ENCODE measurements at regions not wholly inside any gene's neighbourhood (a gene's known extent, or its start where the extent isn't known, plus 50 kb on each side); places are given as distances from the start of the nearest gene placed in this dataset.

DNA sequence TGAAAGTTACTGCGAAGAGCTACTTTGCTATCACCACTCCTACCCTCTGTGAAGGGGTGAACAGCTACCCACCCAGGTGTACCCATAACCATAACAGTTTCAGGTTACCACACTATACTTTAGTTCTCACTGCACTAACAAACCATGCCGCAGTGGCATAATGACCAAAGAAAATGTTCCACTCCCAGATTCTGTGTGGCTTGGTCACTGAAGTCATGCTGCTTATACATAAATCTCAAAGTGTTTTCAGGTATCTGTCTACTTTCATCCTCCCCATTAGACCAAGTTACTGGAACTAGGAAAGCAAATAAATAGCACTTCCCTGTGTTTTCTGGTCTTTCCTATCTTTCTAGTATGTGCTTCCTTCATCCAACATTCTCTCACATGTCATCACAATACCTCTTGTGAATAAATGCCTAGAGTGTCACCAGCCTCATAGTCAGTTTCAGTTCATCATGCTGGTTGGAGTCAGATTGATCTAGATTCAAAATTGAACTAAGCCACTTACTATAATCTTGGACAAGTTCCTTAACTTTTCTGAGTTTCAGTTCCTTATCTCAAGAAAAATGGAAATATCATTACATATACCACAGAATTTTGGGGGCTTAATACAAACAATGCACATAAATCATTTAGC is 293.6 kb downstream of the FSIP2 start:
- TF ChIP-seq POLR2AphosphoS5 (IDR thresholded peaks at IDR 0.05): no peak
- TF ChIP-seq, protein P1, sequence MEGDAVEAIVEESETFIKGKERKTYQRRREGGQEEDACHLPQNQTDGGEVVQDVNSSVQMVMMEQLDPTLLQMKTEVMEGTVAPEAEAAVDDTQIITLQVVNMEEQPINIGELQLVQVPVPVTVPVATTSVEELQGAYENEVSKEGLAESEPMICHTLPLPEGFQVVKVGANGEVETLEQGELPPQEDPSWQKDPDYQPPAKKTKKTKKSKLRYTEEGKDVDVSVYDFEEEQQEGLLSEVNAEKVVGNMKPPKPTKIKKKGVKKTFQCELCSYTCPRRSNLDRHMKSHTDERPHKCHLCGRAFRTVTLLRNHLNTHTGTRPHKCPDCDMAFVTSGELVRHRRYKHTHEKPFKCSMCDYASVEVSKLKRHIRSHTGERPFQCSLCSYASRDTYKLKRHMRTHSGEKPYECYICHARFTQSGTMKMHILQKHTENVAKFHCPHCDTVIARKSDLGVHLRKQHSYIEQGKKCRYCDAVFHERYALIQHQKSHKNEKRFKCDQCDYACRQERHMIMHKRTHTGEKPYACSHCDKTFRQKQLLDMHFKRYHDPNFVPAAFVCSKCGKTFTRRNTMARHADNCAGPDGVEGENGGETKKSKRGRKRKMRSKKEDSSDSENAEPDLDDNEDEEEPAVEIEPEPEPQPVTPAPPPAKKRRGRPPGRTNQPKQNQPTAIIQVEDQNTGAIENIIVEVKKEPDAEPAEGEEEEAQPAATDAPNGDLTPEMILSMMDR (IDR thresholded peaks at IDR 0.05): no peak
